Gastroesophageal sphincter (tissue), 3 donors: ENCODE measurements at regions not wholly inside any gene's neighbourhood (a gene's known extent, or its start where the extent isn't known, plus 50 kb on each side); places are given as distances from the start of the nearest gene placed in this dataset.

ENCODE experiments used
- EP300 ChIP-seq: sonication (generic); formaldehyde crosslinking; IDR thresholded peaks from one replicate; pipeline ENCODE4 v1.6.1; 2017; ENCODE audit warnings: antibody characterized with exemption, mild to moderate bottlenecking
- POLR2A ChIP-seq, 2 donors: fragments of 450-650 bp; IDR thresholded peaks; one replicate each; pipeline ENCODE4 v1.6.1; 2017; ENCODE audit warnings: antibody characterized with exemption in 2 of 2, mild to moderate bottlenecking in 2 of 2, moderate library complexity in 1 of 2
- POLR2AphosphoS5 ChIP-seq: sonication (generic); formaldehyde crosslinking; IDR thresholded peaks from one replicate; pipeline ENCODE4 v1.6.1; 2017; ENCODE audit warnings: antibody characterized with exemption
- TF ChIP-seq, protein P1 (sequence below), 4 experiments: fragments of 200-600 bp in 2 of 4; fragments of 450-650 bp in 2 of 4; sonication (generic) in 1 of 4; IDR thresholded peaks; one replicate each; pipeline ENCODE4 v1.5.1; 2017 to 2019; ENCODE audit warnings: antibody characterized with exemption in 4 of 4, mild to moderate bottlenecking in 2 of 4, moderate library complexity in 2 of 4

DNA sequence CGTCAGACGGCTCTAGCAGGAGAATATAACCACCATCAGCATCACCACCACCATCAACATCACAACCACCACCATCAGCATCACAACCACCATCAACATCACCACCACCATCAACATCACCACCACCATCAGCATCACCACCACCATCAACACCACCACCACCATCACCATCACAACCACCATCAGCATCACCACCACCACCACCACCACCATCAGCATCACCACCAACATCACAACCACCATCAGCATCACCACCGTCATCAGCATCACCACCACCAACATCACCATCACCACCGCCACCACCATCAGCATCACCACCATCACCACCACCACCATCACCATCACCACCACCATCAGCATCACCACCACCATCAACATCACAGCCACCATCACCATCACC is 210.7 kb downstream of the C9orf50 start:
- TF ChIP-seq POLR2AphosphoS5 (no peak), POLR2A (IDR thresholded peaks at IDR 0.05) (no peak), EP300 (no peak)
- TF ChIP-seq, protein P1, sequence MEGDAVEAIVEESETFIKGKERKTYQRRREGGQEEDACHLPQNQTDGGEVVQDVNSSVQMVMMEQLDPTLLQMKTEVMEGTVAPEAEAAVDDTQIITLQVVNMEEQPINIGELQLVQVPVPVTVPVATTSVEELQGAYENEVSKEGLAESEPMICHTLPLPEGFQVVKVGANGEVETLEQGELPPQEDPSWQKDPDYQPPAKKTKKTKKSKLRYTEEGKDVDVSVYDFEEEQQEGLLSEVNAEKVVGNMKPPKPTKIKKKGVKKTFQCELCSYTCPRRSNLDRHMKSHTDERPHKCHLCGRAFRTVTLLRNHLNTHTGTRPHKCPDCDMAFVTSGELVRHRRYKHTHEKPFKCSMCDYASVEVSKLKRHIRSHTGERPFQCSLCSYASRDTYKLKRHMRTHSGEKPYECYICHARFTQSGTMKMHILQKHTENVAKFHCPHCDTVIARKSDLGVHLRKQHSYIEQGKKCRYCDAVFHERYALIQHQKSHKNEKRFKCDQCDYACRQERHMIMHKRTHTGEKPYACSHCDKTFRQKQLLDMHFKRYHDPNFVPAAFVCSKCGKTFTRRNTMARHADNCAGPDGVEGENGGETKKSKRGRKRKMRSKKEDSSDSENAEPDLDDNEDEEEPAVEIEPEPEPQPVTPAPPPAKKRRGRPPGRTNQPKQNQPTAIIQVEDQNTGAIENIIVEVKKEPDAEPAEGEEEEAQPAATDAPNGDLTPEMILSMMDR (IDR thresholded peaks at IDR 0.05), result no peak
